Activated effector memory CD4-positive, alpha-beta T cell treated with anti-CD3 and anti-CD28 coated beads, Interleukin-2, amount 50 U/mL, for 16 hours (primary cell): ENCODE measurements at regions not wholly inside any gene's neighbourhood (a gene's known extent, or its start where the extent isn't known, plus 50 kb on each side); places are given as distances from the start of the nearest gene placed in this dataset.
"Not testable (repeated sequence)": the region's sequence is repeated elsewhere in the genome, so short reads cannot be mapped to it uniquely, and the experiment has no call there.

Experiments
- DNase-seq: peaks from one replicate; pipeline ENCODE4 v3.0.0-alpha.2; 2020

DNA sequence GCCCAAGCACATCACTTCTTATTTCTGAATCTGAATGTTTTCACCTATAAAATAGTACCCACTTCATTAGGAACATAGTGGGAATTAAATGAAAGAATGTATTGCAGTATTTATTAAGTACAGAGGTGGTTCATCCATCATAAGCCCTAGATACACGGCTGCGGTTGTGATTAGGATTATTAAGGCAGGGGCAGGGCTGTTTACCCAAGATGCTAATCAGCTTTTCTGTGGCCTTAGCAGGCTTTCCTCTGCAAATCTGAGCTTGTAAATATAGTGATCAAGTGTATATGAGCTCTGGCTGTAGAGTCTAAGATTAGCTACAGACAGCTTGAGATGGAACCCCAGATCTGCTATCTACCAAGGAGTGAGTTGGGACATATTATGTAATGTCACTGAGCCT lies 124.1 kb upstream of the ADRA1B start:
- no peak for DNase-seq

DNA sequence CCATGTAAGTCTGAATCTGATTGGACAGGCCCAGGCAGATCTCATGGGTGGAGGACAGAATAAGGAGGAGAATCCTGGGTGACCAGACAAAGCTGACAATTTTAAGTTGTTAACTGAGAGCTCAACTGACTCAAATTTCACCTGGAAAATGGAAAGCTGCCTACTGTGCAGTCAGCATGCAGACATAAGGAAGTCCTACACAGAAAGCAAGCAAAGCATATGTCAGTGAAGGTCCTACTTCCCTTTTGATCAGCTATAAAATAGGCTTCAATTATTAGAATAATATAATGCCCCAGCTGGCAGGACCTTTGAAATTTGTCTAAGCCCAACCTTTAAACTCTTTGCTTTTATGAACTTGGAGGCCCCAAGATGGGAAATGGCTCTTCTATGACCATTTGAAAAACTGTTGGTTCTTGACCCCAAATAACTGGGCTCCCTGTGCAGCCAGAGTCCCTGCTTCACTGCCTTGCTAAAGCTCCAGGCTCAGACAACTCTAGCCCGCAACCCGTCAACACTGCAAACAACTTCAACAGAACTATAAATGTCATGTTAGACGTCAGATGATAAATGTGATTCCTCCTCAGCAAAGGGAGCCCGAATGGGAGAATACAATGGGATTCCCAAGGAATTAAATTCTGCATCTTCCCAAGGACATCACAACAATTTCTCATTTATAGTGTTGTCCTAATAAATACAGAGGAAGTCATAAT lies 118.9 kb upstream of the ADRA1B start:
- DNase-seq = no peak

DNA sequence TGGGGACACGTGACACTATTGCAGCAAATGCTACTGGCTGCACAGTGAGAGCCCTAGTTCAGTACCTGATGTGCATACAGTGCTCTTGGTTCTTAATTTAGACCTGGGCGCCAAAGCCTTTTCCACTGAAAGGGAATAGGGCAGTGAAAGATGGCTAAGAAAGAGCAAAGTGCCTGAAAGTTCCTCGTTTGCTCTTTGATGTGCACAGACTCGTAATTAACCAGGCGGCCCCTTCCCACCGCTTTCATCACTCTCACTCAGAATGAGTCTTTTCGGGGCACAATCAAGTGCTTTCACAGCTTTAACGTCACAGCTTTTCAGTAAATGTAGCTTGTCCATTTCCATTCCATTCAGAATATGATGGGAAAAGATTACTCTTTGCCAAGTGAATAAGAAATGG lies 116.6 kb upstream of the ADRA1B start:
- no peak for DNase-seq

DNA sequence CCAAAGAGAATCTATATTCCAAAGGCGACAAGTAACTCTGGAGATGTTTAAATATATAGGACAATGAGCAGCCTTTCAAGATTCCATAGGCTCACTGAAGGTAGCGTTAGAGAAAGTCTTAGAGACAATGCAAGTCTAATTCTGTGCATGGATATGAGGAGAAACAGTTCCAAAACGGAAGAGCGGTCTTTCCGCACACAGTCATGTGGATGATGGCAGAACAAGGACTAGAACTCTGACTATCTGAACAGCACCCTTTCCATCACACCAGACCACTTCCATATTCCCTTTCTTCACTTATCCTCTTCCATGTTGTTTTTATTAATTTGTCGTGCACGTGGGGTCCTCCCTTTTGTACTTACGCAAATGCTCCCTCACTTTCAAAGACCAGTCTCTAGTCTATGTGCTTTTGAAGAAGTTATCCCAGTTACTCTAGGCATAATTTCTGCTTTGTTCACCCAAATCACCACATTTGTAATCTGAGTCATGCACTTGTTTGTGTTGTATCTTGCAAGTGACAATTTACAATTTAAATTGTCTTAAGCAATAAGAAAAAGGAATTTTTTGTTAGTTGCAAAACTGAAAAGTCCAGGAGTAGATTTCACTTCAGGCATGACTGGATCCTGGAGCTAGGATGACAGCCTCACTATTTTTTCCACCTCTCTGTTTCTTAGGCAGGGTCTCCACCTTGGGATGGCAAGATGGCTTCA lies 116.0 kb upstream of the ADRA1B start:
- no peak for DNase-seq

DNA sequence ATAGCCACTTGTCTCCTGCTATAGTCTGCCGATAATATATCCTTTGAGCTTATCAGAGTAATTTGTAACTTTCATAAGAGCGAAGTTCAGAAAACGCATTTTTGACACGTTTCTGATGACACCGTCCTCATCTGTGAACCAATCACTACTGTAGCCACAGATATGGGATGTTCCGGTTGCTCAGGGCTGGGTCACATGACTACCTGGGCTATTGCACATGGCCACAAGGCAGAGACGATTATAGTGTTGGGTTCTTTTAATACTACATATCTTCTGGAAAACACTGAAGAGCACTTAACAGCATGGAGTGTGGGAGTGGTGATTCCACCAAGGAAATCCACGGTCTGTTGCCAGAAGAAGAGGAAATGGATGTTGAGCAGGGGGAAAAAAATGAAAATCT lies 115.0 kb upstream of the ADRA1B start:
- DNase-seq = no peak

DNA sequence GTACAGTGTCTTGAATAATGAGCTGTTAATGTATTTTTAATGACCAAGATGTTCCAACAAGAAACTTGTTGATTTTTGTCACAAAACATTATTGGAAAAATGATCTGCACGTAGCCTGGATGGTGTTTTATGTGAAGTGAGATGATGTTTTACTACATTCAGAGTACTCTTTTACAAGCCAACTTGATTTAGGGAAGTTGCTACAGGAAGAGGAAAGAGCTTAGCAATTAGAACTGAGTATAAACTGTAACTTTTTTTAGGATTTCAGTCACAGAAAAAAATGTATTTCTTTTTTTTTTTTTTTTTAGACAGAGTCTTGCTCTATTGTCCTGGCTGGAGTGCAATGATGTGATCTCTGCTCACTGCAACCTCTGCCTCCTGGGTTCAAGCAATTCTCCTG lies 113.6 kb upstream of the ADRA1B start:
- no peak for DNase-seq

DNA sequence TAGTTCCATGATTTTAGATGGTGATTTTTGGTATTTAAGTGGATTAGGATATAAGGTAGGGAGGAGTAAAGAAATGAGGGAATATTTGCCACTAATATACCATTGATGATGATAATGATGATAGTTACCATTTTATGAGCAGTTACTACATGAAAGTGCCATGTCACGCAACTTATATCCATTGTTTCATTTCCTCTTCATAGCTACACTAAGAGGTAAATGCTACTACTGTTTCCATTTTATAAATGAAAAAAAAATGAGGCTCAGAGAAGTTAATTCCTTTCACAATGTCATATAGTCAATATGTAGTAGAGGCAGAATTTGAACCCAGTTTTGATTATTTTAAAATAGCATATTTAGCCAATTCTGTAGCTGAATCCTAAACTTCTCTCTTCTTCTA lies 112.2 kb upstream of the ADRA1B start:
- DNase-seq = no peak

DNA sequence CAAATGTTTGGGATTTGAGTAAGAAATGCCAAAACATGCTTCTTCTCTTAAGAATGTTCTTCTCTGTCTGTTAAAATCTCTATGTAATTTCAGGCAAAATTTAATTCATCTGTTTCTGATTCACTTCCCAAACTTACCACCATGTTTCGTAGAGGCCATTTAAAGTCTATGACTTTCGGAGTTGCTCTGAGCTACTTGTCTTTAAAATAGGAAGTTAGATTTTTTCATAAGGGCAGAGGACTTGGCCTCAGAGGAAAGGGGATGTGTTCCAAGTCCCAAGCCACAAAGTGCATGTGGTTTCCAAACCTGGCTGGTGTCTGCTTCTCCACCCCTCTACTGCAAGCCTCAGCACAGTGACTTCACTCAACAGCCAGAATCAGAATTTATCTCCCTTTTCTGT lies 111.3 kb upstream of the ADRA1B start:
- no peak for DNase-seq

DNA sequence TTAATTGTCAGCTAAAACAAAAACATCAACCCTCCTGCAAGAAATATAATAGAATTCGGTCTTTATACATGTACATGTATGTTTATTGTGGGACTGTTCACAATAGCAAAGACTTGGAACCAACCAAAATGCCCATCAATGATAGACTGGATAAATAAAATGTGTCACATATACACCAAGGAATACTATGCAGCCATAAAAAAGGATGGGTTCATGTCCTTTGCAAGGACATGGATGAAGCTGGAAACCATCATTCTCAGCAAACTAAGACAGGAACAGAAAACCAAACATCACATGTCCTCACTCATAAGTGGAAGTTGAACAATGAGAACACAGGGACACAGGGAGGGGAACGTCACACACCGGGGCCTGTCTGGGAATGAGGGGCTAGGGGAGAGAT lies 109.1 kb upstream of the ADRA1B start:
- not testable (repeated sequence) for DNase-seq

DNA sequence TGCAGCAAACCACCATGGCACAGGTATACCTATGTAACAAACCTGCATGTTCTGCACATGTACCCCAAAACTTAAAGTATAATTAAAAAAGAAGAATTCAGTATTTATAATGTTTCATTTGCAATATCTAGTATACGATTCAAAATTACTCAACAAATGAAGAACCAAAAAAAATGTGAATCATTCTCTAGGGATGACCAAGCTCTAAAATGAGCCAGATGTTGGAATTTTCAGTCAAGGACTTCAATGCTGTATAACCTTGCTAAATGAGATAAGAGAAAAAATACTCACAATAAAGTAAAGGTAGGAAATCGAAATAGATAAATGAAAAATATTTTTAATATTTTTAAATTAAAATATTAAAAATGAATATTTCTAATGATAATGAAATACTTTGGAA lies 108.7 kb upstream of the ADRA1B start:
- no peak for DNase-seq

DNA sequence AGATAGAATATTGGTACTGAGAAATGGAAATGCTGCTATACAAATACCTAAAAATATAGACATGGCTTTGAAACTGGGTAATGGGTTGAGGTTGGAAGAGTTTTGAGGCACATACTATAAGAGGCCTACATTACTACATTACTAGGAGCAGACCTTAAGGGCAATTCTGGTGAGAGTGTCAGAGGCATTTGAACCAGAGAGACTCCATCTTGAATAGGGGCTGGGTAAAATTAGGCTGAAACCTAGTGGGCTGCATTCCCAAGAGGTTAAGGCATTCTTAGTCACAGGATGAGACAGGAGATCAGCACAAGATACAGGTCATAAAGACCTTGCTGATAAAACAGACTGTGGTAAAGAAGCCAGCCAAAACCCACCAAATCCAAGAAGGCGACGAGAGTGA lies 104.6 kb upstream of the ADRA1B start:
- DNase-seq = no peak

DNA sequence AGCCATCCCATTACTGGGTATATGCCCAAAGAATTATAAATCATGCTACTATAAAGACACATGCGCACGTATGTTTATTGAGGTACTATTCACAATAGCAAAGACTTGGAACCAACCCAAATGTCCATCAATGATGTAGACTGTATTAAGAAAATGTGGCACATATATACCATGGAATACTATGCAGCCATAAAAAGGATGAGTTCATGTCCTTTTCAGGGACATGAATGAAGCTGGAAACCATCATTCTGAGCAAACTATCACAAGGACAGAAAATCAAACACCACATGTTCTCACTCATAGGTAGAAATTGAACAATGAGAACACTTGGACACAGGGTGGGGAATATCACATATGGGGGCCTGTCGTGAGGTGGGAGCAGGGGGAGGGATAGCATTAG lies 103.5 kb upstream of the ADRA1B start:
- DNase-seq = not testable (repeated sequence)

DNA sequence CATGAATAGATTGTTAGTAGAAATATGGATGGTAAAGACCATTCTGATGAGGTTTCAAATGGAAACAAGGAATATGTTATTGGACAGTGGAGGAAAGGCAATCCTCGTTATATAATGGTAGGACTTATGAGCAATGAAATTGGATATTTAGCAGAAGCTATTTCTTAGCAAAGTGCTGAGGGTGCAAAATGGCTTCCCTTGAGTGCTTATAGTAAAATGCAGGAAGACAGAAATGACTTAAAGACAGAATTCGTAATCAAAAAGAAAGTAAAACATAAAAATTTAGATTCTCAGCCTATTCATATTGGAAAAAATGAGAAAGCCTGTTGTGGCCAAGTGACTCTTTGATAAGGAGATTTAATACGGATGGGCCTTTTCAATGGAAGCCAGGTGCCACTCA lies 102.1 kb upstream of the ADRA1B start:
- no peak for DNase-seq

DNA sequence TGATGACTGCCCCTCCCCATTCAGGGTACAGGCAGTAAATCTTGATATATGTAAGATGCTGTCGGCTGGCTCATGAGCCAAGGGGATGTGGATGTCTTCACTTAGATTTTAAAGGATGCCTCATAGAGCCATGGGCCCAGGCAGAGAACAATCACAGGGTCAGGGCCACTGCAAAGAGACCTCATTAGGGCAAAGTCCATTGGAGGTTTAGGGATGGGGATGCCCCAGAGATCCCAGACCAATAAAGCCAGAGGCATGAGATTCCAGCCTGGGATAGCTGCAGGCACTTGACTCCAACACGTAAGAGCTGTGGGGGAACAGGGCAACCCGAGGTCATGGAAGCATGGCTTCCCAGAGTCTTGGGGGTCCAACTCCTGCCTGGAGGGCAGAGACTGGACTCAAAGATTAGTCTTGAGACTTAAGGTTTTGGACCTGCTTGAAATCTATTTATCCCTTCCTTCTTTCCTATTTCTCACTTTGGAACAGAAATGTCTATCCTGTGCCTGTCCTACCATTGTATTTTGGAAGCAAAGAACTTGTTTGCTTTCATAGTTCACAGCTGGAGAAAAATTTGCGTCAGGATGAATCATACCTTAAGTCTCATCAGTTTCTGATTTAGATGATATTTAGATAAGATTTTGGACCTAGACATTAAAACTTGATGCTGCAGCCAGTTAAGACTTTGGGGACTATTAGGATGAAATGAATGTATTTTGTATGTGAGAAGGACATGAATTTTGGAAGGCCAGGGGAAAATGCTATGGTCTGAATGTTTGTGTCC lies 101.3 kb upstream of the ADRA1B start:
- no peak for DNase-seq

DNA sequence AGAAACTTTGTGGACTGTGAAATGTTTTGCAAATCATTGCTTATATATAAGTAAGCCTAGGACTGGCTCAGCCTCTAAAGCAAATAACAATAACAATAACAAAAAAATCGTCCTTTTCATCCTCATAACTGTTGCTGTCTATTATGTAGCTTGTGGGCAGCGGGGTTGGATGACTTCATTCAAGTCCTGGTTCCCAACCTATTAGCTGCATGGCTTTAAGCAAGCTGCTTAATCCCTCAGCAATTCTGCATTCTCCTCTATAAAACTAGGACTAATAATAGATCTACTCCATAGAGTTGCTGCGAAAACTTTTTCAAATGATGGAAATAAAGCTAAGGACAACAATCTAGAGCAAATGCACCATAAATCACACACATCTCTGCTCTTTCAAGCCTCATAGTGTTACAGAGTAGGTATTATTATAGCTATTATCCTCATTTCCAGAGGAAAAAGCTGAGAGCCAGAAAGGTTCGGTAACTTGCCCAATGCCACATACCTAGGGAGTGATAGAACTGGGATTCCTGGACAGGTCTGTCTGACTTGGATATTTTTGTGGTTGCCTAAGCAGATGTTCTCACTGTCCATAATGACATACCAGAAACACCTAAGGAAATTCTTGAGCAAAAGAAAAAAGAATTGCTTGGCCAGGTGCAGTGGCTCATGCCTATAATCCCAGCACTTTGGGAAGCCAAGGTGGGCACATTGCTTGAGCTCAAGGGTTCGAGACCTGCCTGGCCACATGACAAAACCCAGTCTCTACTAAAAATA lies 98.8 kb upstream of the ADRA1B start:
- no peak for DNase-seq

DNA sequence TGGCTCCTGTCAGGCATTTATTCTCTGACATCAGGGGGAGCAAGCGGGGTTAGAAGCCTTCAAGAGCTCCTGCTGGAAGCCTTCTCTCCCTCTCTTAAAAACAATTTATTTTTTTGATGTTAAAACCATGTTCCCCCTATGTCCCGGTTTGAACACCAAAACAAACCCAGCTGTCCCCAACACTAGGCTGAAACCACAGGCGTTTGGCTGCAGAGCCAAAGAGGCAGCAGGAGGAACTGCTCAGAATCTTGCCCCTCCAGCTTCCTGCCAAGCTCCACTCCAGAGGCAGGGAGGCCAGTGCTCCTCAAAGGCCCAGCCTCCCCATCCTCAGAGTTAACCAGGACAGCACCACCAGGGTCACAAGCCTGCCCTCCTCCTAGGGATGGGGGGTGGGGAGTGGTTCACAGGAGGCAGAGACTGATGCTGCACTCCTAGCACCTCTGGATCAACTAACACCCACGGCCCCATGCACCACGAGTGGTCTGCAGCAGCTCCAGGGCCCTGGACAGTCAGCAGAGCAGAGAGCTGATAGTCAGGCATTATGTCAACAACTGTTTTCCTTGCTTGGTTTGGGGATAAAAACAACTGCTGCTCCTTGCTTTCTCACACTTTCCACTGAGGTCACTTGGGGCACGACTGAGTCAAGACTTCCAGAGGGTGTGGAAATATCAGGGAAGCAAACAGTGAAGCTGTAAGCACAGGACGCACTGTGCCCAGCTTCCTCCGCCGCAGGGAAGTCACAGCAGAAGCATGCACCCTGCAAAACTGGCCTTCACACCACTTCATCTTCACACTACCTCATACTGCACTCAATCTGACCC lies 96.5 kb upstream of the ADRA1B start:
- DNase-seq = no peak

DNA sequence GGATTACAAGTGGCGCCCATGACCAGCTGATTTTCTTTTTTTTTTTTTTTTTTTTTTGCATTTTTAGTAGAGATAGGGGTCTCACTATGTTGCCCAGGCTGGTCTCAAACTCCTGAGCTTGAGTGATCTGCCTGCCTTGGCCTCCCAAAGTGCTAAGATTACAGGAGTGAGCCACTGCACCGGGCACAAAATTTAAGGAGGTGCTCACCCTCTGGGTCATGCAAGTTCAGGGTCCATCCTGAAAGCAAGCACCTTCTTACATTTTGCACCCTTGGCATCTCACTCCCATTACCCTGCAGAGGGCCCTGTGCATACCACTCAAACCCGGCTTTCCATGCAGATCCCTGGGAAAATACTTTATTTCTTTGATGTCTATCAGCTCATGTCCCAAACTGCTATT lies 95.6 kb upstream of the ADRA1B start:
- no peak for DNase-seq

DNA sequence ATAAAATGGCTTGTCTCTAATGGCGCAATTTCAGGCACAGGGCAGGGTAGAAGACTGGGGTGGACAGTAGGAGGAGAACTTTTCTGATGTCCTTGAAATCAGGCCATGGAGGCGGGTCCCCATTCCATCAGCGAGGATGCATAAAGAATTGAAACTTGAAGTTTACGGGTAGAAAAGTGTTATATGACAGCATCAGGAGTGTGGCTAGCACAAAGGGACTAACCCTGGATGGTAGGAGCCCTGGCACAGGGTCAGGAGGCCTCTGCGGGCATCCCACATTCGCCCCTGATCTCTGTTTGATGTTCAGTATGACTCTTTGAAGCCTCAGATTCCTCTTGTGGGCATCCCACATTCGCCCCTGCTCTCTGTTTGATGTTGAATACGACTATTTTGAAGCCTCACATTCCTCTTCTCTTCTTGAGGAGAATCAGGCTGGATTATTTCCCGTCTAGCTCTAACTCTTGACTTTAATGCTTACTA lies 94.8 kb upstream of the ADRA1B start:
- DNase-seq = no peak

DNA sequence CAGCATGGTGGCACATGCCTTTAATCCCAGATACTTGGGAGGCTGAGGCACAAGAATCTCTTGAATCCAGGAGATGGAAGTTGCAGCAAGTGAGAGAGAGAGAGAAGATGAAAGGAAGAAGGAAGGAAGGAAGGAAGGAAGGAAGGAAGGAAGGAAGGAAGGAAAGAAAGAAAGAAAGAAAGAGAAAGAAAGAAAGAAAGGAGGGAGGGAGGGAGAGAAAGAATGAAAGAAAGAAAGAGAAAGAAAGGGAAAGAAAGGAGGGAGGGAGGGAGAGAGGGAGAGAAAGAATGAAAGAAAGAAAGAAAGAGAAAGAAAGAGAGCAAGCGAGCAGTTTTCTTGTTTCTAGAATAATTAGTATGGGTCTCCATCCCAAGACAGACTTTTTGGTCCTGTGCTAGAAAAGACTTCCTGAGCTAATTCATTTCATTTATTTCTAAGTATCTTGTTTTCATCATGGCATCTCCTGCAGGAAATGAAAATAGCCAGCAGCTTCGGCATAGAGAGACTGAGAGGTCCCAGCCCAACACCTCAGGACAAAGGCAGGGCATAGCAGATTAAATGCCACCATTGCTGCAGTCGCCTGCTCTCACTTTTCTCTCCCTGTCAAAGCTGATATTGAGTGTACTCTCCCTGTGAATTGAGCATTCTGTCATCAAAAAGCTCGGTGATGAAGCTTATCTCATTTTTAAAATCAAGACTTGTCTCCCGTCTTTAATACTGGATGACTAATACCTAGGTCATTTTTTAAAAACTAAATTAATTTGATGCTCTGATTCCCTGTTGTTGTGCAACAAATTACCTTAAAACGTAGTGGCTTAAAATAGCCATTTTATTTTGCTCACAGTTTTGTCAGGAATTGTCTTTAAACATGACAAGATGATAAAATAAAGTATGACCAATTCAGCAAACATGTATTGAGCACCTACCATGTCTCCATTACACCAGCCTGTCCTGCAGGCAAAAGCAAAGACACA lies 91.8 kb upstream of the ADRA1B start:
- DNase-seq = no peak

DNA sequence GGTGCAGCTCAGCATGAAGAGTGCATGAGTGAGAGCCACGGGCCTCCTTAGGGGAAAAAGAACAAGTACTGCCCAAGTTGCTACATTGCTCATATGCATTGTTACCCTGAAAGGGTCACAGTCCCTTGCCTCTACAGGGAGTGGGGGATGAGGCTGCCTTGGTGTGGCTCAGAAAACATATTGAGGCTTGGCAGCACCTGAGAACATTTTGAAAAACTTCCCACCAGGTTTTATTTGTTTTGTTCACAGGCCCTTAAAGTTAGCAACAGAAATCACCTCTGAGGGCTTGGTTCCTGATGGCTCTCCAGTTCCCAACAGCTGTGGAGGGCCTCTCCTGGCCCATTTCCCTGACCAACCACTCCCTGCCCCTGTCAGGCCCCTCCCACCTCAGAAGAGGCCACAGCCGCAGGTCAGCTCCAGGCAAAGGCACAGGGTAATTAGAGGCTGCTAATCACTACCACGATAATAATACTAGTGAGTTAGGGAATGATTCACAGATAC lies 90.7 kb upstream of the ADRA1B start:
- DNase-seq = no peak
